NCI-H1105 (cell line): ENCODE measurements at regions not wholly inside any gene's neighbourhood (a gene's known extent, or its start where the extent isn't known, plus 50 kb on each side); places are given as distances from the start of the nearest gene placed in this dataset.
"Not testable (repeated sequence)": the region's sequence is repeated elsewhere in the genome, so short reads cannot be mapped to it uniquely, and the experiment has no call there.

Experiments used
- DNase-seq: peaks from one replicate; lab custom pipeline; 2025; lab: John Stamatoyannopoulos, UW

DNA sequence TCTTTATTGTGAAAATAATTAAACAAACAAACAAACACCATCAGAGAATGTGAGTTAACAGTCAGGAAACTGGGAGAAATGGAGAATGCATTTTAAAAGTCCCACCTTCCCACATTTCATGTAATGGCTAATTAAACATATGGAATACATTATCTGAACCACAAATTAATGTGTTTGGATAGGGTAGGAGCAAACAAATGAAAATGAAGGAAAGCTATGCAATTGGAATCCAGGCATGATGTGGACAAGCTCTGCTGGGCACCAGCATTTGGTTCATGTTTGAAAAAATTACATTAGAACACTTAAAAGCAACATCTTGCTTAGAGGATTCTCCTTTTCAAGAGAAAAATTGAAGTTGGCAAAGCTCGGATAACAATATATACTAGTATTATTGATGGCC is 628.1 kb downstream of the LMO4 start:
- DNase-seq = no peak

DNA sequence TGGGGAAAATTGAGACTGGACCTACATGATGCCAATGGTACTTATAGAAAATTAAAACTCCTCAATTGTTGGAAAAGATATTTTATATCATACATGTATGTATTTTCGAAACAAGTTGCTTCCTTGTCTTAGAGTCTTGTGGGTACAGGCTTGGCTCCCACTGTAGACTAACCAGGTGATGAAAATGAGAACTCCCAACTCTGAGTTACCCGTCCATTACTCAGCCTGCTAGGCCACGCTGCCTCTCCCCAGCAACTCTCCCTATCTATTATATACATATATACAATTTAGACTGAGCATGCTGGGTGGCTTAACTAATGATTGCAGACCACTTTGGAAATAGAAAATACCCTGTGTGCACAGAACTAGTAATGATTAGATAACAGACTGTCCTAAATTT is 628.7 kb downstream of the LMO4 start:
- DNase-seq = no peak

DNA sequence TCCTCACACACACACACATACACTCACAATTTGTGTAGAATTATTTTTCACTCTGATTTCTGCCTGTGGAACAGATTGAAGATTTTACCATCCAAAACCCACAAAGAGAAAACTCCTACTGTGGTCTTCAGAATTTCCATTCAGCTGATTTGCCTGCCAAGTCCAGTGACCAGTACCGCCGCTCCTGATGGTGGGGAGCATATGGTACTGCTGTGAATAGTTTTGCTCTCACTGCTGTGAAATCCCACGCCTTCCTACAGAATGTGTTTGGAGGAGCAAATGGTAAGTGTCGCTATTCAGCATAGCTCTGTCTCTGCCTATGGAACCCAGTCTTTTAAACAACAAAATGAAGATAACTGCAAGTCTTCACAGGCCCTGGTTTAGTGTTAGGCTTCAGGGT is 629.5 kb downstream of the LMO4 start:
- no peak for DNase-seq

DNA sequence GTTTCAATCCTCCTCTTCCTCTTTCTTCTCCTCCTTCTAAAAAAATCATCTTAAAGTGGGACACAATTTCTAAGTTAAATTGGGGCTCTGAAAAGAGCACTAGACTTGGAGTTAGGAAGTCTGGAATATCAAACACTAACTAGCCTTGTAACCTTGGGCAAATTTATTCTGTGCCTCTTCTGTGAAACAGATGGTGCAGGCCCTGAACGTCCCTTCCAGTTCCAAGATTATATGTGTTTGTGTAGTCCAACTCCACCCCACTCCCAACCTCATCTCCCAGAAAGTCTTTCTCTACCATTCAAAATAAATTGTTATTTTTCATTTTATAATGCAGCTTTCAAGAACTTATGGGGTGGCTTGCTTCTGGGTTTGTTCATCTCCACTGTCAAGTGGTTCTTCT is 630.0 kb downstream of the LMO4 start:
- DNase-seq = no peak

DNA sequence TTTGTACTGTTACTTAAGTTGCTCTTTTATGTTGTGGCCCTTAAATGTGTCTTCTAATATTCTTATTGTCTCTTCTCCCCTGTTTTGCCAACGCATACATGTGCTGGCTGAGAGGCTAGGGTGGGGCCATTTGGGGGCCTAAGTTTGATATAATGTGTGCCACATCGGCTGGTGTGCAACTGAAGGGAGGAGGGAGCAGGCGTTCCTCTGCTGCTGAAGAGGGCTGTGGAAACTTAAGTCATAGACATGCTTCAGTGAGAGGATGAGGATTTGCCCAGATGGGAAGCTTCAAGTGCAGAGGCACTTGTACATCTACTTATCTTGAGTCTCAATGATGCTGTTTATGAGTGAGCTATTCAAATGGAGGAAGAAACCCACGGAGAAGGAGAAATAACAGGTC is 630.6 kb downstream of the LMO4 start:
- no peak for DNase-seq

DNA sequence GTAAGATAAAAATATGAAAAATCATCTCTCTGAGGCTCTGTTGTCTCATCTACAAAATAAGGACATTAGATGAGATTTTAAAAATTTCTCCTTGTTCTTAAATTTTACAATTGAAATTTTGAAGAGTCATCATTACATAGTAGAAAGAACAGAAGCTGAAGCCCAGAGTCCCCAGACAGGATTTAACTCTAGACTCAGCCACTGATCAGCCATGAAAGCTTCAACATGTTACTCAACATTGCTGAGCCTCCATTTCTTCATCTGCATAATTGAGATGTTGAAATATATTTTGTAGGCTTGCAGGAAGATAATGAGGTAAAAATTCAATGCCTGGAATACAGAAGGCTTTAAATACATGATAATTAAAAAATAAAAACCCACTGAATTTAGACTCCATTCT is 633.3 kb downstream of the LMO4 start:
- DNase-seq = no peak

DNA sequence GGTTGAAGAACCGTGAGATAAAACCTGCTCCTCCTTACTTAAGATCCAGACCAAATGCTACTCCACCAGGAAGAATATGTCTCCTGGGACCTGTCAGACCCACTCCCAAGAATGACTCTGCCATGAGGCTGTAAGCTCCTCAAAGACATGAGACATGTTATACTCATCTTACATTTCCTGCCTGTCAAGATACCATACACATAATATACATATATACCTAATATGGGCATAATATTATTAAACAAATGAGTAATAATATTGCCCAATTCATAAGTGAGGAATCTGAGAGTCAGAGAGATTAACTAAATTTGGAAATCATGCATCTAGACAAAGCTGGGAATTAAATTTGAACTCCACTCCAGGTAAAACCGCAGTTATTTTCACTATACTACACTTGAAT is 634.9 kb downstream of the LMO4 start:
- DNase-seq = no peak

DNA sequence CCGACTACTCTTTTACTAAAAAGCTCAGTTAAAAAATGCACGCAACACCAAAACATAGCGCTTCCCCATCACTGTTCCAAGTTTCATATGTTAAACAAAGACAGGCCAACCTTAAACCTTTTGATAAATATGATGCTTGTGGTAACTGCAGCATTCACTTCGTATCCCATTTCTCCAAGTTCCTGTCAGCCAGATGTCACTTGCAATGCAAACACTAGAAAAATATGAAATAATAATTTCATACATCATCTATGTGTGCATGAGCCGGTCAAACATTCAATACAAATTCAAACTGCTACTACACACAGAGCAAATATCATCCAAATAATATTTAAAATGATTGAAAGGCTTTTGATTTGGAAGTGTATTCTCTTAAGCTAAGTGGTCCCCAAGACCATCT is 636.5 kb downstream of the LMO4 start:
- DNase-seq = no peak

DNA sequence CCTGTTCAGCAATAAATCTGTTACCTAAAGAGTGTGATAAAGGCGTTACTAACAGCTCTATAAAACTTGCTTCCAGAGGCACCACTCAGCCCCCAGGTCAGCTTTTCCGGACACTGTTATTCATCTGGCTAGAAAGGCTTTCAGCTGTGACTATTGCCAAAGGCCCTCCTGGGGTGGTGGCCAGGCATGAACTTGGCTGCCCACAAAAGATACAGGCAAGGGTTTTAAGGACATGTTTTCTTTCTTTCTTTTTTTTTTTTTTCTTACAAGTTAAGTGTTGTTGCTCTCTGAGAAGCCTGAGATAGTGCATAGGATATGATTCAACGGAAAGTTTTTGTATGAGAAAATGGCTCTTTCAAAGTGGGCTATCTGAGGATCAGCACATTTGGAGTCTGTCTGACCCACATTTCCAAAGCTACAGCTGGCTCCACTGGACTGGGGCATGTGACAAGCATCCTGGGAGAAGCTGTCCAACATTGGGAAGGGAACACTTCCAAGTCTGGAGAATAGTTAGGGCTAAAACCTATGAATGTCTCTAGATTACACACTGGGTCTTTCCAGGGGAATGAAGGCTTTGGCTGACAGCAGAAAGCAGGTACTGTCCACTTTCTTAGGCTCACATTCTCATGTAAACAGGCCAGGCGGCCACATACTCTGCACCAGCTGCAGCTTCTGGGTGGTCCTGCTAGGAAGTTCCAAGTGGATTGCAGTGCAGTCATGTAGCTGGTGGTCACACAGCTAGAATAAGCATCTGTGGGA is 639.7 kb downstream of the LMO4 start:
- DNase-seq = no peak

DNA sequence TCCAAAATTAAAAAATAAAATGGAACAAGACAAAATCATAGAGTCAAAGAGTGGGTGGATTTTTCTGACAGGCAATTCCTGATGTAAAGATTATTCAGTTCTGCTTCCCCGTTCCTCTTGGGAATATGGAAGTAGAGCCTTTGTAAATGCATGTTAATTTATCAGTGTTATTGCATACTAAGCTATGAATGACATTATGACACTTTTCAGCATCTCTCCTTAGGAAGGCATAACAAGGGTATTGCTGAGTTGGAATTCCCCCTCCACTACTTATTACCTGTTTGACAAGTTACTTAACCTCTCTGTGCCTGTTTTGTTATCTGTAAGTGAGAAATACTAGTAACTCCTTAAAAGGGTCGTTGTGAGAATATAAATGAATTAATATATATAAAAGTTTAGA is 640.4 kb downstream of the LMO4 start:
- DNase-seq = no peak

DNA sequence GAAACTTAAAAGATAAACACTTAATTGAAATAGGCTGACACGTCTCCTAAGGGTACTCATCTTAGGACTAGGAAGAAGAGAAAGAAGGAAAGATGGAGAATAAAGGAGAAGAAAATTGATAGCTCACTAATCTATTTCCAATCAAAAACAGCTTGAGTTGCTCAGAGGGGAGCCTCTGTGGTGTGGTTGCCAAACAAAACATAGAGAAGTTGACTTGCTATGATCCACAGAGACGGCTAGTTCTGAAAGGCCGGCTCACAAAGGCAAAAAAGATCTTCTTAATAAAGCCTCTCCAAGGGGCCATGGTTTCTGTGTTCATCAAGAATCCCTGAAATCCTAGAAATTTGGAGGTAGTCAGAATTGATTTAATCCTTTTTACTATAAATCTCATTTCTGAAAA is 644.1 kb downstream of the LMO4 start:
- no peak for DNase-seq

DNA sequence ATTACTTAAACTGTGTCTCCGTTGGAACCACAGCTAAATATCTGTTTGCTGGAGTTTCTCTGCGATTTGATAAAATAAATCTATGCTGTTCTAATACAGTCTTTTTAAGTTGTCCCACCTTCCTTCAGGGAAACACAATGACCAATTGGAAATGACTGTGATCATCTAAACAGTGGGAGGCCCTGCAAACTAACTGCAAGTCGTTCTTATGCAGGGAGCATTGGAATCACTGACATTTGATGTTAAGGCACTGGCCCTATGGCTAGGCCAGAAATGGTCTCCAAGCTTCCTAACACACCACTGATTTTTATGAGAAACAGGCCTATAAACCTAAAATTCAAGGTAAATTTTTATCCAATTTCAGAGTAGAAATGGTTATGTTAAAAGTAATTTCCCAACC is 645.2 kb downstream of the LMO4 start:
- no peak for DNase-seq

DNA sequence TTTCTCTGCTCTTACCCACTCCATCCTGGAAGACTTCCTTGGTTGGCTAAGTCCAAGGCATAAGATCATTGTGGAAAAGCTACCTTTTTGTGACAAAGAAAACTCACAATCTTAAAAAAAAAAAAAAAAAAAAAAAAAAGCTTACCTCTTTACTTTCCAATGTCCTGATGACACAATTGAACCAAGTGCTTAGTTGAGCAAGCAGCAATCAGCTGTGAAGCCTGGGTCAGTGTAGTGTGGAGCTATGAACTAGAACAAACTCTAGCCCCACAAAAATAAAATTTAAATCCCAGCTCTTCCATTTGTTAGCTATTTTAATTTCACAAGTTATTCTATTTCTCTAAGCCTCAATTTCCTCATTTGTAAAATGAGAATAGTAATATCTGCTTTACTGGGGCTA is 647.6 kb downstream of the LMO4 start:
- no peak for DNase-seq

DNA sequence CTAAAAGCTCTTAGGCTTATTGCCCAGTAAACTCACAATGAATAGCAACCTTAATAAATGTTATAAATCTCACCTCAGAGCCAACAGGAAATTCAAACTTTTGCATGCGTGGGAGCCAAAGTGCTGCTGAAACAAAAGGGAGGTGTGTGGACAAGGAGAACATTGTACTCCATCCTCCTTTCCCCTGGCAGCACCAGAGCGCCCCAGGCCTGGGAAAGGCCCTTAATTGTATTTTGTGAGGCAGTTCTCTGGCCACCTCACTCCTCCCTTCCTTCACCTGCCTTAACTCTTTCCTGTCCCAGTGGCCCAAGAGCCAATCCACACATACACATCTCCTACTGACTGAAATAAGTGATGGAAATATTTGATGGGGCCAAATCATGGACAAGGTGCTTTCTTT is 648.5 kb downstream of the LMO4 start:
- DNase-seq = no peak

DNA sequence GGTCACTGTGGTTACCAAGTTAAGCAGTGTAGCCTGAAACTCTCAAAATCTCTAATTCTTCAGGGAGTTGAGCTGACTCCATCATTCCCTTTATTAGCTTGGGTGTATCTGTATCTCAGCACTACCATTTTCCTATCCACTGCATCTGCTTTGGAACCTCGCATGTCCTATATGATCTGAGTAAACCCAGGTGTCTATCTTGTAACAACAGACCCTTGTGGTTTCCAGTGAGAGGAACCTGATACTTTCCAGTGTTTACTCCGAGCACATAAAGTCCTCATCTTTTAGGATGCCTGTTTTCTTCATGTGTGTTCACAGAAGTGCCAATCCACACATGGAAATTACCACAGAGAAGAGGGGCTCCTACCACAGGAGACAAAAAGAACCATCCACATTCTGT is 650.4 kb downstream of the LMO4 start:
- no peak for DNase-seq

DNA sequence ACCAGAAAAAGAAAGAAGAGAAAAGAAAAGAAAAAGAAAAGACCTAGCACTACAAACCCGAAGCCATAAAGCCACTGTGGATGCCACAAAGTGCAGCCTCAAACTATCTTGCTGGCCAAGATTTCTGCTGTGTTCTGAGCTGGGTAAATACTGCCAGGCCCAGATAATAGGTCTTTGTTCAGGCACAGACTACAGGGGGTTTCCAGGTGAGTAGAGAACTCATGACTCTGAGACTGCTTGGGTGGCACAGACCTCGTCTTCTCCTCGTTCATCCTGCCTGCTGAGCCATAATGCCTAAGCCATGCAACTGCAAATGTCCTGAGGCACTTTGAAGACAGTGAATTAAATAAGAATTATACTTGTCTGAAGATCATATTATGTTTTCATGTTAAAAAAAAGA is 651.8 kb downstream of the LMO4 start:
- DNase-seq = no peak

DNA sequence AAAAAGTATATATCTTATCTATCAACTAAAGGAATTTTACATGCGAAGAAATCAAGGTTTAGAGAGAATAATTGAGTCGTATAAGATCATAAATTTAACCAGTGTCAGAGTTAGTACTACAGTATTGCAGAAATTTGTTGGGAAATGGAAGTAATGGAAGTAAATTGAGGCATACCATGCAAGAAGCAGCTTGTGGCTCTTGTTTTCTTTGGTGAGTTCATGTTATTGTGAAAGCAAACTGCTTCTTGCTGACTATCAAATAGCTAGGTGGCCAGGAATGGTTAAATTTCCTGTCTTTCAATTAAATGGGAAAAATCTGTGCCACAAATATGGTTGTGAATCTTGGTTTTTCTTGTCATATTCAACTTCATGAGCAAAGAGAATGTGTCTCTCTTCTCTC is 652.7 kb downstream of the LMO4 start:
- no peak for DNase-seq

DNA sequence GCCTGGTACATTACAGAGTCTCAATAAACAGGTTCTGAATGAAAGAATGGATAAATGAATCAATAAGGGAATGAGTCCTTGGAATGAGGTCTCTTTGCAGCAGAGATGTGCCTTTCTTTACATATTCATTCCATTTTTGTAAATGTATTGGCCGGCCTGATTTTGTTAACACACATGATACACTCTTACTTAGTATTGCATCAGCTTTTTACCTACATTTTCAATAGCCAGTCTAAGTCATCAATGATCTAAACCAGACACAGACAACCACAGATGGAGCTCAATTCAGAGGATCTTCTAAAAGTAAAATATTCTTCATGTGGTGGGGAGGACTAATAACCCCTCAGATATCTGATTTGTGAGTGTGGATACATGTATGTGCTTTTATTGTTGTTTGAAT is 653.1 kb downstream of the LMO4 start:
- no peak for DNase-seq

DNA sequence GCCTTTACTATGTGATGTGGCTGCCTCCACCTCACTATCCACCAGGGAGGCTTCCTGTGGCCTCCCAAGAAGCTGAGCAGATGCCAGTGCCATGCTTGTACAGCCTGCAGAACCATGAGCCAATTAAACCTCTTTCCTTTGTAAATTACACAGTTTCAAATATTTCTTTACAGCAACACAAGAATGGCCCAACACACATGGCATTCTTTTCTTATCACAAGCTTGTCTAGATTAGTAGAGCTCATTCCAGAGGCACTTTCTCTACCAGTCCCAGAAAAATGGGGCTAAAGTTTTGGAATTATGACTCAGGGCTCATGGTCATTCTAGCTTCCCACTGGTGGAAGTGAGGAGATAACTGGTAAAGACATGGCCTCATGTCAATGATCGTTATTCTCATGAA is 655.2 kb downstream of the LMO4 start:
- no peak for DNase-seq

DNA sequence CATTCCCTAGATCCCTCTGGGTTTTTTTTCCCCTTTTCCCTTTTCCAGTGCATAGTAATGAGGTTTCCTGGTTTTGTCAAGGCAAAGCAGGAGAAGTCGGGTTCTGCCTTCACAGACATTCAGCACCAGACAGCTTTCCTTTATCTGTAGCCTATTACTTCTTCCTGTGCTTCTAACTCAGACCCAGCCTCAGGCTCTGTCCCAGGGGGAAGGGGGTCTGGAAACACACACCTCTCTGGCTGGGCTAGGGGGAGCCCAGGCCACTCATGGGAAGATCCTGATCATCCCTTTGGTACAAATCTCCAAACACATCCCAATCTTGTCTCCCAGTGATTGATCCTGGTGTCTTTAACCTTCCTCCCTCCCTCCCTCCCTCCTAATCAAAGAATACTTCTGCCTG is 656.4 kb downstream of the LMO4 start:
- DNase-seq = no peak

DNA sequence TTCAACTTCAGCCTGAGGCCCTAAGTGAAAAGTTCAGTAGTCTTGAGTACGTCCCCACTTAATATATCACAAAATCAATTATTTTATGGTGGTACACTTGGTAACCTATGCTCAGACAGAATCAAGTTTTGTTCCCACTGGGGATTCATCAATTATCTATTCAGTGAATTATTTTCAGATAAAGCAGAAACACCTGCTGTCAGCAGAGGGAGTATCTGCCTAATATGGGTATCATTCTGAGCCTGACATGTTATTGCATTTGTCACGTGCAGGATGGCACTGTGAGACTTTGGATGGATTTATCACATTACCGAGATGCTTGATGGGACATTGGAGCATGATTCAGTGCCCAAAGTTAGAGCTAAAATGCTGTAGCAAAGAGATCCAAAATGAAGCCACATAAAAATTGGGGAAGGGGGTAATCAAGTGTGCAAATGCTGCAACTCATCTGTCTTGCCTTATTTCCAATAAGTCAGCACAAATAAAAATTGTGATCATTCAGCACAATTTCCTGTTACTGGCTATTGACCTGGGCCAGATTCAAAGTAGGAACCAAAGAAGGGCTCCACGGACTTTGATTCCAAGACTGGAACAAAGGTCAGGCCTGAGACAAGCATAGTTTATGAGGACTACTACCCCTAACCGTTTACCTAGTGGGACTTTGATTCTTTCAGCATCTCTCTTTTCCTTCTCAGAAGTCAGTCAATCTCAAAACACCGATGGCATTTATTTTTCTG is 657.6 kb downstream of the LMO4 start:
- DNase-seq = no peak

DNA sequence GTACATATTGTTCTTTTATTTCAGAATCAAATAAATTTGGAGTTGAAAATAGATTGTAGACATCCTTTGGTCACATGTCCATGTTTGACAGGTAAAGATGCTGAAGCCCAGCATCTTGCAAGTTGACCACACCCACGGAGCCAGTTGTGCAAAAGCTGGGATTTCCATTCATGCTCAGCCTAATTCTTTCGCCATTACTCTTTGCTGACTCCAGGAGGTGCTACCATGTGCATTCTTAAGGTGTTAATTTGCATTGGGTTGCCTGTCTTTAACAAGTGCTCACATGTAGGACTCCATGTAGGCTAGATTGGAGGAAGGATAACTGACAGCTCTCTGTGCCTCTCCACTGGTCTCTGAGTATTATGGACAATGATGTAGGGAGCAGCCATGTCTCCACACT is 660.7 kb downstream of the LMO4 start:
- no peak for DNase-seq

DNA sequence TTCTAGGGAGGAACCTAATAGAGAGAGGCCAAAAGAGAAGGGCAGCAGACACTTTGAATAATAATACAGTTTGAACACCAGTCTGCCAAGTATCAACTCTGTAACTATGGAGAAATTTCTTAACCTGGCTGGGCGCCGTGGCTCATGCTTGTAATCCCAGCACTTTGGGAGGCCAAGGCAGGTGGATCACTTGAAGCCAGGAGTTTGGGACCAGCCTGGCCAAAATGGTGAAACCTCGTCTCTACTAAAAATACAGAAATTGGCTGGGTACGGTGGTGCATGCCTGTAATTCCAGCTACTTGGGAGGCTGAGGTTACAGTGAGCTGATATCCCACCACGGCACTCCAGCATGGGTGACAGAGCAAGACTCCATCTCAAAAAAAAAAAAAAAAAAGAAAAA is 663.9 kb downstream of the LMO4 start:
- DNase-seq = not testable (repeated sequence)

DNA sequence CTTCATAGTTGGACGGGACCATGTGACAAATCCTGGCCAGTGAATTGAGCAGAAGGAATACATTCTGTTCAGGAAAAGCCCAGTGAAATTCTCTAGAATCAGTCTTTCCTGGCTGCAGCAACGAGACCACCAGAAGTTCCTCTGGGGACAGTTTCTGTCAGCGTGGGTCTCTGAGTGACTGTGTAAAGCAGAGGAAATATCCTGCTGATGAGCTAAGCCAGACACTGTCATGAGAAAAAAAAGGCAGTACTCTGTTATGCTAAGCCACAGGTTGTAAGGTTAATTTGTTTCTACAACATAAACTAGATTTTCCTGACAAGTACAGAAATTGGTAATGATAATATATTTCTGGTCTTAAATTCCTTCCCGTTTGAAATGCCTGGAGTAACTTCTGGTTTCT is 664.4 kb downstream of the LMO4 start:
- no peak for DNase-seq
